Neural crest cell (in vitro differentiated cells): ENCODE measurements at regions not wholly inside any gene's neighbourhood (a gene's known extent, or its start where the extent isn't known, plus 50 kb on each side); places are given as distances from the start of the nearest gene placed in this dataset.

Experiments
- DNase-seq: peaks from one replicate; pipeline ENCODE4 v3.0.0; 2021; ENCODE audit warnings: low read depth, mixed read lengths, low spot score
- H3K27ac Mint-ChIP-seq: one replicate; pipeline ENCODE4 v1.8.0; 2021; ENCODE audit warnings: mild to moderate bottlenecking, mixed read lengths; ENCODE audit not compliant: unreplicated experiment
- H3K27me3 Mint-ChIP-seq: 2 replicates; pipeline ENCODE4 v1.8.0; 2021; ENCODE audit warnings: low read depth, mild to moderate bottlenecking, mixed read lengths
- H3K36me3 Mint-ChIP-seq: 2 replicates; pipeline ENCODE4 v1.8.0; 2021; ENCODE audit warnings: low read depth, mild to moderate bottlenecking, mixed read lengths
- H3K4me1 Mint-ChIP-seq: 2 replicates; pipeline ENCODE4 v1.8.0; 2021; ENCODE audit warnings: mixed read lengths
- H3K4me3 Mint-ChIP-seq: one replicate; pipeline ENCODE4 v1.8.0; 2021; ENCODE audit warnings: mild to moderate bottlenecking, mixed read lengths
- H3K9me3 Mint-ChIP-seq: 2 replicates; pipeline ENCODE4 v1.8.0; 2021; ENCODE audit warnings: mixed read lengths
- CTCF ChIP-seq: fragments of 200-600 bp; sonication (generic); conservative IDR thresholded peaks from 2 replicates; pipeline ENCODE4 v1.5.0; 2021; ENCODE audit warnings: antibody characterized with exemption, mild to moderate bottlenecking

GRCh38 chr21:31399591-31399990, 55.5 kb upstream of the TIAM1 start:
- H3K9me3 Mint-ChIP-seq, result no peaks in the 10 kb centered on the region
- DNase-seq, result no peak
- peak overlapping the region; percentile 85 for H3K27ac Mint-ChIP-seq
- no peaks in the 10 kb centered on the region for H3K27me3 Mint-ChIP-seq
- H3K36me3 Mint-ChIP-seq, result peaks cover 2% of the 10 kb centered on the region
- TF ChIP-seq CTCF, result no peak
- H3K4me1 Mint-ChIP-seq, result peaks cover 70% of the 10 kb centered on the region
- H3K4me3 Mint-ChIP-seq, result no peak overlapping the region

- H3K27me3 Mint-ChIP-seq, result no peaks in the 10 kb centered on the region
These were observed 54.5 kb upstream of the TIAM1 start for GRCh38 chr21:31398574-31398973.

GRCh38 chr21:31397939-31398338, 53.9 kb upstream of the TIAM1 start:
- H3K27ac Mint-ChIP-seq, result peak overlapping the region; percentile 92
- H3K36me3 Mint-ChIP-seq, result peaks cover 2% of the 10 kb centered on the region
- DNase-seq, result peak; percentile 36
- H3K4me3 Mint-ChIP-seq, result peak overlapping the region; percentile 55
- no peaks in the 10 kb centered on the region for H3K9me3 Mint-ChIP-seq
- no peak for TF ChIP-seq CTCF
- H3K27me3 Mint-ChIP-seq, result no peaks in the 10 kb centered on the region
- H3K4me1 Mint-ChIP-seq, result peaks cover 66% of the 10 kb centered on the region

More at GRCh38 chr21:31398574-31398973, 54.5 kb upstream of the TIAM1 start:
- peak overlapping the region; percentile 64 for H3K27ac Mint-ChIP-seq
- H3K36me3 Mint-ChIP-seq, result peaks cover 2% of the 10 kb centered on the region
- TF ChIP-seq CTCF, result no peak
- no peak for DNase-seq
- H3K9me3 Mint-ChIP-seq, result no peaks in the 10 kb centered on the region
- H3K4me1 Mint-ChIP-seq, result peaks cover 70% of the 10 kb centered on the region
- H3K4me3 Mint-ChIP-seq, result peak overlapping the region; percentile 55

- H3K36me3 Mint-ChIP-seq, result peaks cover 2% of the 10 kb centered on the region
- no peaks in the 10 kb centered on the region for H3K9me3 Mint-ChIP-seq
- peak overlapping the region; percentile 92 for H3K27ac Mint-ChIP-seq
- H3K4me1 Mint-ChIP-seq, result peaks cover 65% of the 10 kb centered on the region
- H3K27me3 Mint-ChIP-seq, result no peaks in the 10 kb centered on the region
- TF ChIP-seq CTCF, result no peak
- no peak for DNase-seq
- peak overlapping the region; percentile 55 for H3K4me3 Mint-ChIP-seq
These were observed 53.5 kb upstream of the TIAM1 start for GRCh38 chr21:31397515-31397926.

GRCh38 chr21:31397030-31397429, 53.0 kb upstream of the TIAM1 start:
- H3K27ac Mint-ChIP-seq, result peak overlapping the region; percentile 92

More at GRCh38 chr21:31397030-31397429, 53.0 kb upstream of the TIAM1 start:
- no peaks in the 10 kb centered on the region for H3K27me3 Mint-ChIP-seq
- H3K36me3 Mint-ChIP-seq, result no peaks in the 10 kb centered on the region
- no peaks in the 10 kb centered on the region for H3K9me3 Mint-ChIP-seq
- no peak for TF ChIP-seq CTCF
- peak overlapping the region; percentile 55 for H3K4me3 Mint-ChIP-seq
- no peak for DNase-seq
- peaks cover 61% of the 10 kb centered on the region for H3K4me1 Mint-ChIP-seq
